Activated naive CD8-positive, alpha-beta T cell treated with anti-CD3 and anti-CD28 coated beads, Interleukin-2, amount 50 U/mL, for 24 hours (primary cell): ENCODE measurements at regions not wholly inside any gene's neighbourhood (a gene's known extent, or its start where the extent isn't known, plus 50 kb on each side); places are given as distances from the start of the nearest gene placed in this dataset.

Source experiments
- ATAC-seq: fragments of 150-1000 bp; cut with Tn5 transposase; one replicate; pipeline ENCODE4 v1.10.0; 2021
- DNase-seq: peaks from one replicate; pipeline ENCODE4 v3.0.0; 2021
- H3K27ac Mint-ChIP-seq: one replicate; pipeline ENCODE4 v1.8.0; 2021; ENCODE audit warnings: mild to moderate bottlenecking, mixed read lengths
- H3K27me3 Mint-ChIP-seq: one replicate; pipeline ENCODE4 v1.8.0; 2021; ENCODE audit warnings: mixed read lengths
- H3K36me3 Mint-ChIP-seq: one replicate; pipeline ENCODE4 v1.8.0; 2021; ENCODE audit warnings: low read depth, mixed read lengths
- H3K4me1 Mint-ChIP-seq: one replicate; pipeline ENCODE4 v1.8.0; 2021; ENCODE audit warnings: mixed read lengths
- H3K4me3 Mint-ChIP-seq: one replicate; pipeline ENCODE4 v1.8.0; 2021; ENCODE audit warnings: mild to moderate bottlenecking, moderate library complexity, mixed read lengths
- H3K9me3 Mint-ChIP-seq: one replicate; pipeline ENCODE4 v1.8.0; 2021; ENCODE audit warnings: mixed read lengths

- H3K27ac Mint-ChIP-seq: no peak overlapping the region
- peaks cover 20% of the 10 kb centered on the region for H3K9me3 Mint-ChIP-seq
- H3K36me3 Mint-ChIP-seq: peaks cover 5% of the 10 kb centered on the region
These were observed 49.9 kb upstream of the DYRK2 start for GRCh38 chr12:67598598-67598997.

More at GRCh38 chr12:67598598-67598997, 49.9 kb upstream of the DYRK2 start:
- DNase-seq: no peak
- Mint-ChIP-seq H3K27me3 (no peaks in the 10 kb centered on the region), H3K4me1 (peaks cover 26% of the 10 kb centered on the region), H3K4me3 (no peak overlapping the region)
- no peak for ATAC-seq
